ENCODE measurements at regions not wholly inside any gene's neighbourhood (a gene's known extent, or its start where the extent isn't known, plus 50 kb on each side); places are given as distances from the start of the nearest gene placed in this dataset.

GRCh38 chr4:114323841-114324240 lies 274.8 kb upstream of the UGT8 start:
- TF ChIP-seq CTCF (IDR thresholded peaks at IDR 0.05) (no peak), POLR2A (IDR thresholded peaks at IDR 0.05) (no peak)

All from testis (tissue), 2 donors.